ENCODE measurements at regions not wholly inside any gene's neighbourhood (a gene's known extent, or its start where the extent isn't known, plus 50 kb on each side); places are given as distances from the start of the nearest gene placed in this dataset.
A peak's percentile ranks its signal among the peaks of the same experiment; 100 is the strongest.

DNA sequence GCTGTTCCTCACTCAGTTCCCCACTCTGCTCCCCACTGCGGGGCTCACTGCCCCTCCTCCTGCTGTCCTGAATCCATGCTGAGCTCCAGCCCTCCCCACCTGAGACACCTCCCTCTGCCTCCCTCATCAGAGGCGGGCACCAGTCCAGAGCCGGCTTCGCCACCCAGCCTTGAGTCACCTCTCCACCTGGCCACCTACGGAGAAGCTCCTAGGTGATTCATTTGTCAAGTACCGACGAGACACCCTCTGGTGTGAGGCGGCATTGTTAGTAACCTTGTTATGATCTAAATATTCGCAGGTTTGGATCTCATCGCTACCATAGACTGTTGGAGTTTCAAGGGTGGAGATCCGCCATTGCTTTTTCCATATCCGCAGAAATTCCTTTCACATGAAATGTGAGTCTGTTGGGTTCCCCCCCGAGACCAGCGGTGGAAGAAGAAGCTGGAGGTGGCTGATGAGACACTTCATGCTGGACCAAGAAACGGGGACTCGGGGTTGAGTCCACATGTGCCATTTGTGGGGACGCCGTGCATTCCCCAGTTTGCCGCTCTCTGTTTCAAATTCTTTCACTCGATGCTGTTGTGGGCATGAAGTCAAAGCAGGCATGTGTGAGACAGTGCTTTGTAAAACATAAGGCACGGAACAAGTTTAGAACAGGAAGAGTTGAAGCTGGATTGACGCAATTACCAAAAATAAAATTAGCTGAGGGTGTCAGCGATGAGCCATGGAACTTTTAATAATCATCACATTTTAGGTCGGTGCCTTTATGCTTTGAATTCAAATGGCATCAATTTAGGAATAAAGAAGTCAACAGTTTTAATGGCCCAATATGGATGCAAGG lies 259.8 kb upstream of the HDAC4 start:
- no peaks in the 10 kb centered on the region for H3K36me3 ChIP-seq (replicated peaks in 1 of 2; ENCODE audit: control insufficient read depth in 1 of 2, insufficient read depth in 2 of 2, low read length in 2 of 2)
- peaks cover 41 to 48% of the 10 kb centered on the region in 2 donors for H3K4me1 ChIP-seq (ENCODE audit: control insufficient read depth in 1 of 2, insufficient read depth in 2 of 2, low read length in 2 of 2)
- H3K79me2 ChIP-seq (ENCODE audit: insufficient read depth, low read length): no peaks in the 10 kb centered on the region
- H3K4me3 Mint-ChIP-seq: peak overlapping the region in 1 of 2 donors; percentile 67
- peak in 1 of 3 donors; percentile 5 for DNase-seq
- H3K36me3 Mint-ChIP-seq: peaks cover 0 to 4% of the 10 kb centered on the region in 2 donors
- H3K9me3 ChIP-seq (replicated peaks in 1 of 2; ENCODE audit: control insufficient read depth in 1 of 2, insufficient read depth in 1 of 2, low read length in 2 of 2): no peaks in the 10 kb centered on the region
- H3K4me3 ChIP-seq (replicated peaks in 1 of 3; ENCODE audit: low read depth in 2 of 3, low read length in 3 of 3): peak overlapping the region in 1 of 3 experiments; percentile 31
- peaks cover 53% of the 10 kb centered on the region for H3K4me1 Mint-ChIP-seq
- H2AFZ ChIP-seq (ENCODE audit: insufficient read depth, low read depth, low read length, poor library complexity, severe bottlenecking): no peak overlapping the region
- H3K9ac ChIP-seq (ENCODE audit: insufficient read depth, low read length, poor library complexity, severe bottlenecking): no peak overlapping the region
- 46% methylated on average over 4 of the region's 24 CpGs for WGBS (ENCODE audit: insufficient coverage)
- H3K9me3 Mint-ChIP-seq: peaks cover 0 to 5% (median 0%) of the 10 kb centered on the region in 7 donors
- peak overlapping the region; percentile 34 for H3K4me2 ChIP-seq (replicated peaks; ENCODE audit: extremely low read depth, low read length, poor library complexity, severe bottlenecking)
- peak overlapping the region in 5 of 7 donors; percentile 15 to 79 (median 68) for H3K27ac Mint-ChIP-seq
- intact Hi-C loops (cut with micrococcal nuclease): no loop called here
- peaks cover 0 to 3% of the 10 kb centered on the region in 2 donors for H3K27me3 ChIP-seq (ENCODE audit: control insufficient read depth in 2 of 2, insufficient read depth in 2 of 2, low read length in 2 of 2)
- TF ChIP-seq, protein P1, sequence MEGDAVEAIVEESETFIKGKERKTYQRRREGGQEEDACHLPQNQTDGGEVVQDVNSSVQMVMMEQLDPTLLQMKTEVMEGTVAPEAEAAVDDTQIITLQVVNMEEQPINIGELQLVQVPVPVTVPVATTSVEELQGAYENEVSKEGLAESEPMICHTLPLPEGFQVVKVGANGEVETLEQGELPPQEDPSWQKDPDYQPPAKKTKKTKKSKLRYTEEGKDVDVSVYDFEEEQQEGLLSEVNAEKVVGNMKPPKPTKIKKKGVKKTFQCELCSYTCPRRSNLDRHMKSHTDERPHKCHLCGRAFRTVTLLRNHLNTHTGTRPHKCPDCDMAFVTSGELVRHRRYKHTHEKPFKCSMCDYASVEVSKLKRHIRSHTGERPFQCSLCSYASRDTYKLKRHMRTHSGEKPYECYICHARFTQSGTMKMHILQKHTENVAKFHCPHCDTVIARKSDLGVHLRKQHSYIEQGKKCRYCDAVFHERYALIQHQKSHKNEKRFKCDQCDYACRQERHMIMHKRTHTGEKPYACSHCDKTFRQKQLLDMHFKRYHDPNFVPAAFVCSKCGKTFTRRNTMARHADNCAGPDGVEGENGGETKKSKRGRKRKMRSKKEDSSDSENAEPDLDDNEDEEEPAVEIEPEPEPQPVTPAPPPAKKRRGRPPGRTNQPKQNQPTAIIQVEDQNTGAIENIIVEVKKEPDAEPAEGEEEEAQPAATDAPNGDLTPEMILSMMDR (IDR thresholded peaks at IDR 0.05): no peak
- H3K27ac ChIP-seq (ENCODE audit: low read depth in 1 of 2, low read length in 2 of 2): peak overlapping the region in 1 of 2 donors; percentile 32
- peaks cover 4 to 14% (median 11%) of the 10 kb centered on the region in 3 donors for H3K27me3 Mint-ChIP-seq (ENCODE audit: low read depth in 3 of 3)
- H4K20me1 ChIP-seq (ENCODE audit: insufficient read depth, low read length): no peaks in the 10 kb centered on the region

DNA sequence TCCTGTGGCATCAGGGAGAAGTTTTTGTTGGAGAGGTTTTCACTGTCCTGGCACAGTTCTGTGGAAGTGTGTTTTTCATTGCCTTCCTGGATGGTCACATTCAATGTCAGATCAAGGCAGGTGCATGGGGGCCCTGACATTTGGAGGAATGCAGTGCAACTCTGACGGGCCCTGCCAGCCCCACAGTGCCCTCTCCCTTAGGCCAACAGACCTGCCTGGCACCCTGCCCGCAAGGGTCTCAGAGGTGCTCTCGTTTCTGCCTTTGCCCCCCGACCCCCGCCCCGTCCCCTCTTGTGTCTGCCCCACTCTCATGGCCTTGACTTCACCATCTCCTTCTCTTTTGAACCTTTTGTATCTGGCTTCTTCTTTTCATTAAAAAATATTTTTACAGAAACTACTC lies 257.2 kb upstream of the HDAC4 start:
- H3K9me3 ChIP-seq (replicated peaks in 1 of 2; ENCODE audit: control insufficient read depth in 1 of 2, insufficient read depth in 1 of 2, low read length in 2 of 2): no peaks in the 10 kb centered on the region
- WGBS (ENCODE audit: insufficient coverage): 91% methylated on average over 6 of the region's 6 CpGs
- TF ChIP-seq, protein P1 (IDR thresholded peaks at IDR 0.05): no peak
- Mint-ChIP-seq H3K27me3 (ENCODE audit: low read depth in 3 of 3) (peaks cover 7 to 14% (median 7%) of the 10 kb centered on the region in 3 donors), H3K9me3 (peaks cover 0 to 5% (median 0%) of the 10 kb centered on the region in 7 donors), H3K27ac (peak overlapping the region in 1 of 7 donors; percentile 15), H3K4me3 (peak overlapping the region in 1 of 2 donors; percentile 24), H3K4me1 (peaks cover 55% of the 10 kb centered on the region), H3K36me3 (peaks cover 0 to 4% of the 10 kb centered on the region in 2 donors)
- DNase-seq: no peak
- H3K27me3 ChIP-seq (ENCODE audit: control insufficient read depth in 2 of 2, insufficient read depth in 2 of 2, low read length in 2 of 2): peaks cover 2 to 3% of the 10 kb centered on the region in 2 donors
- H3K4me1 ChIP-seq (ENCODE audit: control insufficient read depth in 1 of 2, insufficient read depth in 2 of 2, low read length in 2 of 2): peaks cover 42 to 51% of the 10 kb centered on the region in 2 donors
- no peak overlapping the region for H3K4me2 ChIP-seq (replicated peaks; ENCODE audit: extremely low read depth, low read length, poor library complexity, severe bottlenecking)
- no peak overlapping the region for H3K27ac ChIP-seq (ENCODE audit: low read depth in 1 of 2, low read length in 2 of 2)
- no peaks in the 10 kb centered on the region for H3K79me2 ChIP-seq (ENCODE audit: insufficient read depth, low read length)
- no peak overlapping the region for H2AFZ ChIP-seq (ENCODE audit: insufficient read depth, low read depth, low read length, poor library complexity, severe bottlenecking)
- no peak overlapping the region for H3K4me3 ChIP-seq (replicated peaks in 1 of 3; ENCODE audit: low read depth in 2 of 3, low read length in 3 of 3)
- no peak overlapping the region for H3K9ac ChIP-seq (ENCODE audit: insufficient read depth, low read length, poor library complexity, severe bottlenecking)
- no peaks in the 10 kb centered on the region for H4K20me1 ChIP-seq (ENCODE audit: insufficient read depth, low read length)
- intact Hi-C loops (cut with micrococcal nuclease): loop anchor here (5.0 kb wide), 2 partner anchors 51 to 56 kb away; no protein-coding TSS in a partner anchor
- no peaks in the 10 kb centered on the region for H3K36me3 ChIP-seq (replicated peaks in 1 of 2; ENCODE audit: control insufficient read depth in 1 of 2, insufficient read depth in 2 of 2, low read length in 2 of 2)
